GM12864 (cell line): ENCODE measurements at regions not wholly inside any gene's neighbourhood (a gene's known extent, or its start where the extent isn't known, plus 50 kb on each side); places are given as distances from the start of the nearest gene placed in this dataset.

Experiments
- DNase-seq: peaks from one replicate; pipeline ENCODE4 v3.0.0-alpha.2; 2011; ENCODE audit warnings: low read depth
- H3K4me3 ChIP-seq: 2 replicates; pipeline ENCODE4 v1.5.1; 2011; ENCODE audit warnings: mild to moderate bottlenecking, low read depth, low read length, control low read depth
- TF ChIP-seq, protein P1 (sequence below): IDR thresholded peaks from 2 replicates; pipeline ENCODE4 v1.5.1; 2011; ENCODE audit warnings: low read depth, mild to moderate bottlenecking, moderate library complexity, low read length, control low read depth, inconsistent platforms; ENCODE audit errors: missing control alignments

DNA sequence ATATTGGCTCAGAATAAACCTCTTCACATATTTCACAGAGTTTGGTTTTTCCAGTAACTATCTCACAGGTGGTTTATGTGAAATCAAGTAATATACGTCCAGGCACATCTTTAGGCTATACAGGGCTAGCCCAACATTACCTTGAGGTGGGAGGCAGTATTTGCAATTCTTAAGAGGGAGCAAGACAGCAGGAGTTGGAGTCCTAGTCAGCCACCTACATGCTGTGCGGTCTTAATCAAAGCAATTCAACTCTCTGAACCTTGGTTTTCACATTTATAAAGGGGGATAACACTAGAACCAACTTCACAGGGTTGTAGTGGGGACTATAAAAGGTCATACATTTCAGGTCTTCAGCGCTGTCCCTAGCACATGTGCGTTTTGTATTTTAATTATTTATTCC, 73.5 kb upstream of the FICD start:
- DNase-seq: no peak
- H3K4me3 ChIP-seq: no peak overlapping the region
- TF ChIP-seq, protein P1, sequence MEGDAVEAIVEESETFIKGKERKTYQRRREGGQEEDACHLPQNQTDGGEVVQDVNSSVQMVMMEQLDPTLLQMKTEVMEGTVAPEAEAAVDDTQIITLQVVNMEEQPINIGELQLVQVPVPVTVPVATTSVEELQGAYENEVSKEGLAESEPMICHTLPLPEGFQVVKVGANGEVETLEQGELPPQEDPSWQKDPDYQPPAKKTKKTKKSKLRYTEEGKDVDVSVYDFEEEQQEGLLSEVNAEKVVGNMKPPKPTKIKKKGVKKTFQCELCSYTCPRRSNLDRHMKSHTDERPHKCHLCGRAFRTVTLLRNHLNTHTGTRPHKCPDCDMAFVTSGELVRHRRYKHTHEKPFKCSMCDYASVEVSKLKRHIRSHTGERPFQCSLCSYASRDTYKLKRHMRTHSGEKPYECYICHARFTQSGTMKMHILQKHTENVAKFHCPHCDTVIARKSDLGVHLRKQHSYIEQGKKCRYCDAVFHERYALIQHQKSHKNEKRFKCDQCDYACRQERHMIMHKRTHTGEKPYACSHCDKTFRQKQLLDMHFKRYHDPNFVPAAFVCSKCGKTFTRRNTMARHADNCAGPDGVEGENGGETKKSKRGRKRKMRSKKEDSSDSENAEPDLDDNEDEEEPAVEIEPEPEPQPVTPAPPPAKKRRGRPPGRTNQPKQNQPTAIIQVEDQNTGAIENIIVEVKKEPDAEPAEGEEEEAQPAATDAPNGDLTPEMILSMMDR: no peak

DNA sequence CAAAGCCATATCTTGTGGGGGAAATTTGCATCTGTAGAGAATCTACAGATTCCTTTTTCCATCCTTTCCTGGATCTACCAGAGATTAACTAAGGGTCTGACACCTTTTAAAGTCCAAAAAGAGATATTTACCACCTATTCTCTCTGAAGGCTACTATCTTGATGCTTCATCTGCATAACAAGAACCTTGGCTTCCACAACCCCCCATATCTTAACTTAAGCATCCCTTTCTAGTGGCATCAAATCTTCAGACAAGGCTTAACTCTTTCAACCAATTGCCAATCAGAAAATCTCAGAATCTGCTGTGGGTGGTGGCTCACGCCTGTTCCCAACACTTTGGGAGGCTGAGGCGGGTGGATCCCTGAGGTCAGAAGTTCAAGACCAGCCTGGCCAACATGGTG, 74.3 kb upstream of the FICD start:
- DNase-seq: no peak
- TF ChIP-seq, protein P1: no peak

DNA sequence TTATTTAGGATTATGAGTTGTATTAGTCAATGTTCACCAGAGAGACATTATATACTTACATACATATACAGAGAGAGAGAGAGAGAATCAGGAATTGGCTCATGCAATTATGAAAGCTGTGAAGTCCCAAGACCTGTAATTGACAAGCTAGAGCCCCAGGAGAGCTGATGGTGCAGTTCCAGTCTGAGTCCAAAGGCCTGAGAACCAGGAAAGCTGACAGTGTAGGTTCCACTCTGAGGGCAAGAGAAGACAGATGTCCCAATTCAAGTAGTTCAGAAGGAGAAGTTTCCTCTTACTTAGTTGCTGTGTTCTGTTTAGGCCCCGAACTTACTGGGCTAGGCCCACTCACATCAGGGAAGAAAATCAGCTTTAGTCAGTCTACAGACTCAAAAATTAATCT, 76.4 kb upstream of the FICD start:
- H3K4me3 ChIP-seq: no peak overlapping the region
- TF ChIP-seq, protein P1: no peak
- no peak for DNase-seq

More for the DNA sequence above, 74.3 kb upstream of the FICD start:
- no peak overlapping the region for H3K4me3 ChIP-seq

DNA sequence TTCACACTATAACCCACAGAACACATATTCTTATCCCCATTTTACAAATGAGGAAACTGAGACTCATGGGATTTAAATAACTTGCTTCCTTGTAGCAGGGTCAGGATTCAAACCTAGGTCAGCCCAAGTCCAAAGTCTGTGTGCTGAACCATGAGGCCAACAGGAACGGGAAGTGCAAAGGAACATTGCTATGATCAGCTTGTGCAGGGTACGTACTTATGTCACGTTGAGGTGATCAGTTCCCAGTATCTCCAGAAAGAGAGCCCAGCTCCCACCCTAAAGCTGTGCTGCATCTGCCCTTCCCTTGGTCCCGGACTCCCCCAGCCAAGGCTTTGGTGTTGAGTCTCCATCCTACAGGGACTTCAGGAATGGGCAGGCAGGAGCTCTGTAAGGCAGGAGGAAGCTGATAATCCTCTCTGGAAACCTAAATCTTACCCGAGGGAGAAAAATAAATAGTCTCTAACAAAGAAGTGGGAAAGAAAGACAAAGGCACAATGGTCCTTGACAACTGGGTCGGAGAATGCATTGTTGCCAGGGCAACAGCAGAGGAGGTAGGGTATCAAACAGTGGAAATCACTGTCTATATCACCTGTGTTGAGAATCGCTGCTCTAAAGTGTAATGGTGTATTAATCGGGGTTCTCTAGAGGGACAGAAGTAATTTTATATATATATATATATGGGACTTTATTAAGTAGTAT, 82.5 kb upstream of the FICD start:
- no peak for DNase-seq
- H3K4me3 ChIP-seq: no peak overlapping the region
- TF ChIP-seq, protein P1: no peak

DNA sequence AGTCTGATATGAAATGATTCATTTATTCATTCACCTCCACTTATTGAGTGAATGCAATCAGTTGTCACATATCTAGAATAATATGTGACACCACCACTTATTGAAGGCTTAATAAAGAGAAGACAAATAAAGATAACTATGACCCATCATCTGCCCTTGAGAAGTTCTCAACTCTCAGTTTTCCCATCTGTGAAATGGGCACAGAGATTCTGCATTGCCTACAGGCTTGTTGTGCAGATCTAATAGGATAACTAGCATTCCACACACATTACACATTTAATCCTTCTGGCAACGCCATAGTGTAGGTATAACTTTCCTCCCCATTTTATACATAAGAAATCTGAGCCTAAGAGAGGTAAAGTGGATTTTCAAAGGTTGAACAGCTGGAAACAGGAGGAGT, 84.2 kb upstream of the FICD start:
- DNase-seq: no peak
- TF ChIP-seq, protein P1: no peak

DNA sequence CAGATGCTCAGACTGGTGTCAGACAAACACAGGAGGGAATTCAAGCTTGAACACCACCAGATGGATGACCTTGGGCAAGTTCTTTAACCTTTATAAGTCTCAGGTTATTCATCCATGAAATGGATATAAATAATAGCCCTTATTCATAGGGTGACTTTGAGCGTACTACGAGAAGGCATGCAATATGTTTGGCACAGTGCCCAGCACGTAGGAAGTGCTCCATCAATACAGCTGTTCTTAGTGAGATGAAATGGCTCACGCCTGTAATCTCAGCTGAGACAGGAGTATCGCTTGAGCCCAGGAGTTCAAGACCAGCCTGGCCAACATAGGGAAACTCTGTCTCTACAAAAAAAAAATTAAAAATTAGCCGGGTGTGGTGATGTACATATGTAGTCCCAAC, 84.8 kb upstream of the FICD start:
- TF ChIP-seq, protein P1: no peak
- DNase-seq: no peak
- no peak overlapping the region for H3K4me3 ChIP-seq

More for the DNA sequence above, 84.2 kb upstream of the FICD start:
- no peak overlapping the region for H3K4me3 ChIP-seq

DNA sequence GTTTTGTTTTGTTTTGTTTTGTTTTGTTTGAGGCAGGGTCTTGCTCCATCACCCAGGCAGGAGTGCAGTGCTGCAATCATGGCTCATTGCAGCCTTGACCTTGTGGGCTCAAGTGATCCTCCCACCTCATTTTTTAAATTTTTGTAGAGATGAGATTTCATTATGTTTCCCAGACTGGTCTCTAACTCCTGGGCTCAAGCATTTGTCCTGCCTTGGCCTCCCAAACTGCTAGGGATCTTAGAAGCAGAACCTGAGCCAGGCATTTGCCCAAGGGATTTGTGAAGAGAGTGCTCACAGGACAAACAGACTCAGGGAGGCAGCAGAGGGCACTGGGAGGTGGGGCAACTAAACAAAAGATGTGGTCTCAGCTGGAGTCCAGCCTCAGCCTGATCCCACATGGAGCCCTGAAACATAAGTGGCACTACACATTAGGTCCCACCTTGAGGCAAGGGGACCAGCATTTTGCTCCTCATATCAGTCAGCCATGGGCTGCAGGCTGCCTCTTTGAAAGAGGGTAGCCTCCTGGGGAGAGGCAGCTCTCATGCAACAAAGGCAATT, 86.2 kb upstream of the CMKLR1 start:
- DNase-seq: no peak
- H3K4me3 ChIP-seq: no peak overlapping the region
- TF ChIP-seq, protein P1: no peak
